Tibial artery (tissue), 4 donors: ENCODE measurements at regions not wholly inside any gene's neighbourhood (a gene's known extent, or its start where the extent isn't known, plus 50 kb on each side); places are given as distances from the start of the nearest gene placed in this dataset.
"Not testable (repeated sequence)": the region's sequence is repeated elsewhere in the genome, so short reads cannot be mapped to it uniquely, and the experiment has no call there.

Source experiments
- DNase-seq, 2 donors: peaks; one replicate each; pipeline ENCODE4 v3.0.0-alpha.2; 2019
- H3K27ac ChIP-seq, 2 donors: fragments of 200-600 bp; sonication (generic) in 1 of 2; 1 replicate in 1 of 2; 2 replicates in 1 of 2; pipeline ENCODE4 v1.5.1; 2018 to 2019; ENCODE audit warnings: mild to moderate bottlenecking in 1 of 2
- H3K27me3 ChIP-seq, 2 donors: fragments of 200-600 bp; sonication (generic) in 1 of 2; one replicate each; pipeline versions ENCODE4 v1.5.1 to v1.6.0; 2016 to 2019
- H3K36me3 ChIP-seq, 3 donors: fragments of 200-600 bp; sonication (generic) in 2 of 3; one replicate each; pipeline ENCODE4 v1.5.1; 2016 to 2019; ENCODE audit warnings: mild to moderate bottlenecking in 2 of 3
- H3K4me1 ChIP-seq, 4 donors: fragments of 200-600 bp; sonication (generic) in 2 of 4; 1 replicate in 3 of 4; 2 replicates in 1 of 4; pipeline ENCODE4 v1.5.1; 2016 to 2019
- H3K4me3 ChIP-seq, 2 donors: fragments of 200-600 bp; sonication (generic) in 1 of 2; 1 replicate in 1 of 2; 2 replicates in 1 of 2; pipeline ENCODE4 v1.5.1; 2018 to 2019; ENCODE audit warnings: mild to moderate bottlenecking in 2 of 2
- H3K9me3 ChIP-seq, 3 donors: fragments of 200-600 bp; sonication (generic) in 1 of 3; one replicate each; pipeline ENCODE4 v1.5.1; 2016 to 2019
- intact Hi-C: fragments of 100-400 bp; cut with DNase I; formaldehyde crosslinking; loops from one replicate; pipeline ENCODE4 v1.15.0; 2023; ENCODE audit warnings: low total_unique reads
- TF ChIP-seq, protein P1 (sequence below), 2 experiments: fragments of 200-600 bp in 1 of 2; fragments of 450-650 bp in 1 of 2; IDR thresholded peaks; one replicate each; pipeline ENCODE4 v1.5.1; 2017 to 2019; ENCODE audit warnings: antibody characterized with exemption in 2 of 2, mild to moderate bottlenecking in 1 of 2, moderate library complexity in 1 of 2

DNA sequence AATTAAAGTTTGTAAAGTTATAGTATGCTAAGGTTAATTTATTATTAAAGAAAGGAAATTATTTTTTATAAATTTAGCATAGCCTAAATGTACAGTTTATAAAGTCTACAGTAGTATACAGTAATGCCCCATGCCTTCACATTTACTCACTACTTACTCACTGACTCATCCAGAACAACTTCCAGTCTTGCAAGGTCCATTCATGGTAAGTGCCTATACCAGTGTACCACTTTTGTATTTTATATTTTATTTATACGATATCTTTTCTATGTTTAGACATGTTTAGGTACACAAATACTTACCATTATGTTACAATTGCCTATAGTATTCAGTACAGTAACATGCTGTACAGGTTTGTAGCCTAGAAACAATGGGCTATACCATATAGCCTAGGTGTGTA, 95.1 kb upstream of the GRIN2B start:
- Histone ChIP-seq H3K27ac (no peak overlapping the region), H3K36me3 (no peaks in the 10 kb centered on the region), H3K9me3 (no peaks in the 10 kb centered on the region), H3K4me1 (no peaks in the 10 kb centered on the region), H3K4me3 (no peak overlapping the region), H3K27me3 (no peaks in the 10 kb centered on the region)
- intact Hi-C loops, result no loop called here
- TF ChIP-seq, protein P1, sequence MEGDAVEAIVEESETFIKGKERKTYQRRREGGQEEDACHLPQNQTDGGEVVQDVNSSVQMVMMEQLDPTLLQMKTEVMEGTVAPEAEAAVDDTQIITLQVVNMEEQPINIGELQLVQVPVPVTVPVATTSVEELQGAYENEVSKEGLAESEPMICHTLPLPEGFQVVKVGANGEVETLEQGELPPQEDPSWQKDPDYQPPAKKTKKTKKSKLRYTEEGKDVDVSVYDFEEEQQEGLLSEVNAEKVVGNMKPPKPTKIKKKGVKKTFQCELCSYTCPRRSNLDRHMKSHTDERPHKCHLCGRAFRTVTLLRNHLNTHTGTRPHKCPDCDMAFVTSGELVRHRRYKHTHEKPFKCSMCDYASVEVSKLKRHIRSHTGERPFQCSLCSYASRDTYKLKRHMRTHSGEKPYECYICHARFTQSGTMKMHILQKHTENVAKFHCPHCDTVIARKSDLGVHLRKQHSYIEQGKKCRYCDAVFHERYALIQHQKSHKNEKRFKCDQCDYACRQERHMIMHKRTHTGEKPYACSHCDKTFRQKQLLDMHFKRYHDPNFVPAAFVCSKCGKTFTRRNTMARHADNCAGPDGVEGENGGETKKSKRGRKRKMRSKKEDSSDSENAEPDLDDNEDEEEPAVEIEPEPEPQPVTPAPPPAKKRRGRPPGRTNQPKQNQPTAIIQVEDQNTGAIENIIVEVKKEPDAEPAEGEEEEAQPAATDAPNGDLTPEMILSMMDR (IDR thresholded peaks at IDR 0.05), result no peak
- no peak for DNase-seq

DNA sequence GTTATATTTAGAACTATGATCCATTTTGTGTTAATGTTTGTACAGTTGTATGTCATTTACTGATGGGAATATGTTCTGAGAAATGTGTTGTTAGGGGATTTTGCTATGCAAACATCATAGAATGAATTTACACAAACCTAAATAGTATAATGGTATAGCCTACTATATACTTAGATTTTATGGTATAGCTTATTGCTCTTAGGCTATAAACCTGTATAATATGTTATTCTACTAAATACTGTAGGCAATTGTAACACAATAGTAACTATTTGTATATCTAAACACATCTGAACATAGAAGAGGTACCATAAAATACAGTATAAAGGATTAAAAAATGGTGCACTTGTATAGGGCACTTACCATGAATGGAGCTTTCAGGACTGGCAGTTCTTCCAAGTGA, 105.4 kb upstream of the GRIN2B start:
- Histone ChIP-seq H3K27me3 (no peaks in the 10 kb centered on the region), H3K36me3 (no peaks in the 10 kb centered on the region), H3K4me1 (no peaks in the 10 kb centered on the region), H3K27ac (no peak overlapping the region), H3K9me3 (no peaks in the 10 kb centered on the region), H3K4me3 (no peak overlapping the region)
- TF ChIP-seq, protein P1 (IDR thresholded peaks at IDR 0.05), result no peak
- intact Hi-C loops, result no loop called here
- DNase-seq, result no peak

DNA sequence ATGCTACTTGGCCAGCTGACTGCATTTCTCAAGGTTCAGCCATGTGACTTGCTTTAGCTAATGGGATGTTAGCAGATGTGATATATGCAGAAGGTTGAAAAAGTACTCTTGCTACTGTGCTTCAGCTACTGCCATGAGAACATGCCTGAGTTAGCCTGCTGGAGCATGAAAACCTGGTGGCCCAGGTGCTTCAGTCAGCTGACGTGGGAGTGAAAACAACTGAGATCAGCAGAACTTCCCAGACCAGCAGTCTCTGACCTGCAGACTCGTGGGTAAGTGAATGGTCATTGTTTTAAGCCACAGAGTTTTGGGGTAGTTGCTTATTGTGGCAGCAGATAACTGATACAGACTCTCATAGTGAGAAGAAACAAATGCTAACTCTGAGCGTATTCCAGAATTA, 118.6 kb upstream of the GRIN2B start:
- no peaks in the 10 kb centered on the region for H3K4me1 ChIP-seq
- no peaks in the 10 kb centered on the region for H3K27me3 ChIP-seq
- intact Hi-C loops, result no loop called here
- DNase-seq, result no peak
- TF ChIP-seq, protein P1 (IDR thresholded peaks at IDR 0.05), result no peak
- no peak overlapping the region for H3K27ac ChIP-seq
- H3K36me3 ChIP-seq, result no peaks in the 10 kb centered on the region
- H3K4me3 ChIP-seq, result no peak overlapping the region
- H3K9me3 ChIP-seq, result peaks cover 0 to 7% (median 5%) of the 10 kb centered on the region in 3 donors

DNA sequence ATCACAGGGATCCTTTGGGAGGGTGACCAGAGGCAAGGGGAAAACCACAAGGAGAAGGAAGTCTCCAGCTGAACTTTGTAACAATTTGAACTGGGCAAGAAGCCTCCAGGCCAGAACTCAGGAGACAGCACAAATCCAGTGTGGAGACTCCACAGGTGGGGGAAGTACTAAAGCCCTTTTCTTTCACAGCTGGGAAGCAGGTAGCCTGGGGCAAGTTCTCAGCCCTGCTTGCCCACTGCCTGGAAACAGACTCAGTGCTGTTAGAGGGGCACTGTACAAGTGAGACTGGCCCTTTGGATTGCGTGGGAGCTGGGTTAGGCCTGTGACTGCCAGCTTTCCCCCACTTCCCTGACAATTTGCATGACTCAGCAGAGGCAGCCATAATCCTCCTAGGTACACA, 120.2 kb upstream of the GRIN2B start:
- DNase-seq, H3K9me3 ChIP-seq, H3K4me3 ChIP-seq, H3K27ac ChIP-seq, H3K36me3 ChIP-seq, intact Hi-C loops, H3K4me1 ChIP-seq, H3K27me3 ChIP-seq: not testable (repeated sequence)

DNA sequence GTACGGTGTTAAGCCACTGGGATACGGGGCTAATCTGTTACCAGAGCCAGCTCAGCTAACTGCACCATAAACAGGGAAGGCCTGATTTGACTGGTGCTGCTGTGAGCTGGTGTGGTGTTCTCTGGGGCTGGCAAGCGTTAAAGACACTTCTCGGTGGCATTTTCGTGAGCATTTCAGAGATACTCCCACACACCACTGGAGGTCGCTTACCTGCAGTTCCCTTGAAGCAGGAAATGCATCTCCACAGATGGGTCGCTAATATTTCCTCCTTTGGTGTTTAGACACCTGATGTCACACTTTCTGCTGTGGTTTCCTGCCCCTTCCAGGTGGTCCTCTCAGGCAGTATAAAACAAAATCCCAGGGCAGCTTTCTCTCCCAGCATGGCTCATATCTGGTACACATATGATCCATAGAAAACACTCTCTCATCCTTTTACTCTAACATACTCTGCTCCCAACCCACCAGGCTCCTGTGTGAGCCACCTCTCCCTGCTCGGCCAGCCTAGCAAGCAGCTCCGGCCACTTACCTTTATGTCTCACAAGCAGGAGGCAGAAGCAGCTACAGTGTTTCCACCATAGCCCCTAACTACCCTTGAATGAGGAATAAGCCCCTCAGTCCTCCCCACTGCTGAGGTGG, 129.9 kb upstream of the GRIN2B start:
- Histone ChIP-seq H3K27ac (no peak overlapping the region), H3K36me3 (no peaks in the 10 kb centered on the region), H3K4me1 (no peaks in the 10 kb centered on the region), H3K4me3 (no peak overlapping the region), H3K9me3 (no peaks in the 10 kb centered on the region), H3K27me3 (no peaks in the 10 kb centered on the region)
- DNase-seq, result no peak
- TF ChIP-seq, protein P1 (IDR thresholded peaks at IDR 0.05), result no peak
- intact Hi-C loops, result no loop called here

DNA sequence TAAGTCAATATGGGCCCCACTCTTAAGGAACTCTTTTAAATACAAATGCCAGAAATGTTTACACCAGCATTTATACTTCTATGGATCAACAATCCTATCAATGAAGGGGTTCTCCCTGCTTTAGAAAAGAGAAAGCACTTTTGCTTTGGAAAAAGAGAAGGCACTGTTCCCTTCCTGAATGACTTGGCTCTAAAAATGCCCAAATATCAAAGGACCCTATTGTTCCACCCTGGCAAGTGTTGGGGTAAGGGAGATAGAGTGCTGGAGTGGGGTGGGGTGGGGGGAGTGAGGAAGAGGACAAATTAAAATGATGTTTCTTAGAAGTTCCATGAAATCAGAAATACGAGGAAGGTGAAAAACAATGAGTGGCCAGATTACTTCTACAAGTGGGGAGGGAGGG, 131.6 kb upstream of the GRIN2B start:
- peaks cover 0 to 3% (median 3%) of the 10 kb centered on the region in 3 donors for H3K9me3 ChIP-seq
- no peaks in the 10 kb centered on the region for H3K4me1 ChIP-seq
- intact Hi-C loops, result no loop called here
- TF ChIP-seq, protein P1 (IDR thresholded peaks at IDR 0.05), result no peak
- no peak for DNase-seq
- H3K36me3 ChIP-seq, result no peaks in the 10 kb centered on the region
- H3K27ac ChIP-seq, result no peak overlapping the region
- H3K4me3 ChIP-seq, result no peak overlapping the region
- no peaks in the 10 kb centered on the region for H3K27me3 ChIP-seq
